ENCODE measurements at regions not wholly inside any gene's neighbourhood (a gene's known extent, or its start where the extent isn't known, plus 50 kb on each side); places are given as distances from the start of the nearest gene placed in this dataset.

DNA sequence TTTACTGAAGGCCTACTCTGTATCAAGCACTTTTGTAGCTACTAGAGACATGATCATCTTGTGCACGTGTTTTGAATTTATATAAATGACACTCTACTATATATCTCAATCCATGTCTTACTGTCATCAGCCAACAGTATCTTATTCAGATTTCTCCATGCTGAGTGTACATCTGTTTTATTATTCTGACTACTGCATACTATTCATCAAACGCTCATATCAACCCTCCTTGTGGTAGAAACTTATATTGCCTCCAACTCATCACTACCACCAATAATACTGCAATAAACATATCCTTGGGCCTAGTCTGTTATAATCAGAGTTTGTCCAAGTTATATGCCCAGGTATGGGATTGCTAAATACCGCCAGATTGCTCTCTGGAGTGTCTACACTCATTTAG is 81.6 kb upstream of the IRF2BP2 start:
- in situ Hi-C loops (cut with HindIII; ENCODE audit: low sequenced_read_pairs) = no loop called here
- TF ChIP-seq, protein P1, sequence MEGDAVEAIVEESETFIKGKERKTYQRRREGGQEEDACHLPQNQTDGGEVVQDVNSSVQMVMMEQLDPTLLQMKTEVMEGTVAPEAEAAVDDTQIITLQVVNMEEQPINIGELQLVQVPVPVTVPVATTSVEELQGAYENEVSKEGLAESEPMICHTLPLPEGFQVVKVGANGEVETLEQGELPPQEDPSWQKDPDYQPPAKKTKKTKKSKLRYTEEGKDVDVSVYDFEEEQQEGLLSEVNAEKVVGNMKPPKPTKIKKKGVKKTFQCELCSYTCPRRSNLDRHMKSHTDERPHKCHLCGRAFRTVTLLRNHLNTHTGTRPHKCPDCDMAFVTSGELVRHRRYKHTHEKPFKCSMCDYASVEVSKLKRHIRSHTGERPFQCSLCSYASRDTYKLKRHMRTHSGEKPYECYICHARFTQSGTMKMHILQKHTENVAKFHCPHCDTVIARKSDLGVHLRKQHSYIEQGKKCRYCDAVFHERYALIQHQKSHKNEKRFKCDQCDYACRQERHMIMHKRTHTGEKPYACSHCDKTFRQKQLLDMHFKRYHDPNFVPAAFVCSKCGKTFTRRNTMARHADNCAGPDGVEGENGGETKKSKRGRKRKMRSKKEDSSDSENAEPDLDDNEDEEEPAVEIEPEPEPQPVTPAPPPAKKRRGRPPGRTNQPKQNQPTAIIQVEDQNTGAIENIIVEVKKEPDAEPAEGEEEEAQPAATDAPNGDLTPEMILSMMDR (IDR thresholded peaks at IDR 0.05; ENCODE audit: low read depth, low read length, missing control alignments) = no peak
- no peak for DNase-seq (ENCODE audit: low read depth)
- no peak overlapping the region for H3K4me3 ChIP-seq (ENCODE audit: low read depth, low read length)

DNA sequence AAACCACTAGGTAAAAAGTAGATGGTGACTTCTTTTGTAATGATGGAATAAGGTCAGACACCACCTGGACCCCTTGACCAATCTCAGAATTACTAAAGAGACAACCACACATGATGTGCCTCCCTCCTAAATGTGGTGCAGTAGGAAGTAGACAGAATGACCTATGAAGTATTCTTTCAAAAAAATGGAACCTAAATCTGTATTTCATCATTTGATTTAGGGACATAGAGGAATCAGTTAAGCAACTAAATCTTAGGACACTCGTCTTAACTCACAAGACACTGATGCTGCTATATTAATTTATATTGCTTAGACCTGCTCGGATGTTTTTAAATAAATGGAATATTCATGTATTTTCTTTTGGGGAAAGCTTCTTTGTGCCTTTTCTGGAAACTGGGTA is 80.9 kb upstream of the IRF2BP2 start:
- in situ Hi-C loops (cut with HindIII; ENCODE audit: low sequenced_read_pairs) = no loop called here
- TF ChIP-seq, protein P1 (IDR thresholded peaks at IDR 0.05; ENCODE audit: low read depth, low read length, missing control alignments) = no peak
- H3K4me3 ChIP-seq (ENCODE audit: low read depth, low read length) = no peak overlapping the region

DNA sequence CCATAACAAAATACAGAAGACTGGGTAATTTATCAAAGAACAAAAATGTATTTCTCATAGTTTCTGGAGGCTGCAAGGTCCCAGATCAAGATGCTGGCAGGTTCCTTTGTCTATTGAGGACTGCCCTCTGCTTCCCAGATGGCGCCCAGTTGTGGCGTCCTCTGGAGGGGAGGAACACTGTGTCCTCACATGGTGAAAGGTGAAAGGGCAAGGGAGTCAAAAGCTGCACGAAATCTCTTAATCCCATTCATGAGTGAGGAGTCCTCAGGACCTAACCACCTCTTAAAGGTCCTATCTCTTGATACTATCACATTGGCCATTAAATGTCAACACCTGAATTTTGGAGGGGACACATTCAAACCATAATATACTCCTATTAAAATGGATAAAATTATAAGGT is 79.3 kb upstream of the IRF2BP2 start:
- no peak for DNase-seq (ENCODE audit: low read depth)
- TF ChIP-seq, protein P1 (IDR thresholded peaks at IDR 0.05; ENCODE audit: low read depth, low read length, missing control alignments) = no peak
- H3K4me3 ChIP-seq (ENCODE audit: low read depth, low read length) = no peak overlapping the region
- in situ Hi-C loops (cut with HindIII; ENCODE audit: low sequenced_read_pairs) = no loop called here

More for the DNA sequence above, 80.9 kb upstream of the IRF2BP2 start:
- no peak for DNase-seq (ENCODE audit: low read depth)

DNA sequence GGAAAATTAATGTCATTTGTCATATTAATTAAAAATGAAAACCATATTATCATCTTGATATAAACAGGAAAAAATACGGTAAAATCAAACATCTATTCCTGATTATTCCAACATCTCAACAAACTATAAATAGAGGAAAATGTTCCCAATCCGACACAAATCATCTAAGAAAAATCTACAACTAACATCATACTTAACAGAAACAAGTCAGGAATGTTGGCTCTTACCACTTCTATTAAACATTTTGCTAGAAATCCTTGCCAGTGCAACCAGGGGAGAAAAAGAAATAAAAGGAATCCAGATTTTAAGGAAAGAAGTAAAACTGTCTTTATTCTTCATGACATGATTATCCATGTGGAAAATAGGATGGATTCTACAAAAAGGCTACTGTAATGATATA is 77.0 kb upstream of the IRF2BP2 start:
- TF ChIP-seq, protein P1 (IDR thresholded peaks at IDR 0.05; ENCODE audit: low read depth, low read length, missing control alignments) = no peak
- in situ Hi-C loops (cut with HindIII; ENCODE audit: low sequenced_read_pairs) = no loop called here
- no peak for DNase-seq (ENCODE audit: low read depth)
- H3K4me3 ChIP-seq (ENCODE audit: low read depth, low read length) = no peak overlapping the region

DNA sequence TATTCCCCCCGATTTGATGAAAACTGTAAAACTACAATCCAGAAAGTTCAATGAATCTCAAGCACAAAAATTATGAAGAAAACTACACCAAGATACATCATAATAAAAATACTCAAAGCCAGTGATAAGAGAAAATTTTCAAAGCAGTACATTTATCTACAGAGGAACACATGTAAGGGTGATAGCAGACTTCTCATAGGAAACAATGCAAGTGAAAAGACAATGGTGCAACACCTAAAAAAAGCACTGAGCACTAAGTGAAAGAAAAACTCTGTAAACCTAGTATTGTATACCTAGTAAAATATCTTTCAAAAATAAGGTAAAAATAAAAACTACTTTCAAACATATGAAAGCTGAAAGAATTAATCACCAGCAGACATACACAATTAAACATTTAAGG is 76.1 kb upstream of the IRF2BP2 start:
- no peak for DNase-seq (ENCODE audit: low read depth)
- in situ Hi-C loops (cut with HindIII; ENCODE audit: low sequenced_read_pairs) = no loop called here
- TF ChIP-seq, protein P1 (IDR thresholded peaks at IDR 0.05; ENCODE audit: low read depth, low read length, missing control alignments) = no peak

DNA sequence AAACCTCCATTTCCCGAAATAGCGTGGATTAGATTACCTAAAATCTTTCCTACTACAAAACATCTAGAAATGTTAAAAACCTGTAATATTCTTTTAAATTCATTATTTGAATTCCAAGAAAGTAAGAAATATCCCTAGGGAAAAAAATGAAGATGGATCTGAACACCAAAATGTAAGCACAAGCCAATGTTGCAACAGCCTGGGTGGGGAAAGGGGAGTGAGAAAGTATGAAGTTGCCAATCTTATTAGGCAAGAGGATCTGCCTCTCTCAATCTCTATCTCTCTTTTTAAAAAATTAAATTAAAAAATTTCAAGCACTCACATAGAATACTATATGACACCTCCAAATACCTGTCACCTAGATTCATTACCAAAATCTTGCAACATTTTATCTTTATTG is 74.9 kb upstream of the IRF2BP2 start:
- H3K4me3 ChIP-seq (ENCODE audit: low read depth, low read length) = no peak overlapping the region
- in situ Hi-C loops (cut with HindIII; ENCODE audit: low sequenced_read_pairs) = no loop called here
- TF ChIP-seq, protein P1 (IDR thresholded peaks at IDR 0.05; ENCODE audit: low read depth, low read length, missing control alignments) = no peak
- DNase-seq (ENCODE audit: low read depth) = no peak

More for the DNA sequence above, 76.1 kb upstream of the IRF2BP2 start:
- no peak overlapping the region for H3K4me3 ChIP-seq (ENCODE audit: low read depth, low read length)

All from astrocyte of the cerebellum (primary cell).